SK-N-SH (cell line): ENCODE measurements at regions not wholly inside any gene's neighbourhood (a gene's known extent, or its start where the extent isn't known, plus 50 kb on each side); places are given as distances from the start of the nearest gene placed in this dataset.

Experiments
- CHD2 ChIP-seq: fragments of 150-350 bp; IDR thresholded peaks from 2 replicates; pipeline ENCODE4 v1.6.1; 2018; ENCODE audit warnings: low read length; ENCODE audit not compliant: partially characterized antibody
- CTCF ChIP-seq: fragments of 200-600 bp; sonication (generic); IDR thresholded peaks from 2 replicates; pipeline ENCODE4 v1.6.1; 2017; ENCODE audit warnings: antibody characterized with exemption, mild to moderate bottlenecking, moderate library complexity
- EP300 ChIP-seq, 2 experiments: IDR thresholded peaks; 2 replicates each; pipeline versions ENCODE4 v1.4.0 to v1.6.1; 2012; ENCODE audit warnings: borderline replicate concordance in 1 of 2, low read depth in 1 of 2, low read length in 1 of 2
- EZH2phosphoT487 ChIP-seq: fragments of 200-600 bp; sonication (generic); IDR thresholded peaks from 2 replicates; pipeline ENCODE4 v1.6.1; 2017; ENCODE audit warnings: low read depth, mixed run types, mild to moderate bottlenecking, antibody characterized with exemption, moderate library complexity, borderline replicate concordance
- MAX ChIP-seq: IDR thresholded peaks from 2 replicates; pipeline ENCODE4 v1.4.0; 2012; ENCODE audit warnings: low read depth
- NRF1 ChIP-seq: IDR thresholded peaks from 2 replicates; pipeline ENCODE4 v1.6.1; 2012; ENCODE audit warnings: low read depth, mild to moderate bottlenecking, low read length
- SIN3A ChIP-seq: IDR thresholded peaks from 2 replicates; pipeline ENCODE4 v1.6.1; 2012; ENCODE audit warnings: low read depth, mild to moderate bottlenecking, low read length, moderate library complexity, borderline replicate concordance
- USF2 ChIP-seq: fragments of 150-350 bp; IDR thresholded peaks from 2 replicates; pipeline ENCODE4 v1.6.1; 2017; ENCODE audit warnings: antibody characterized with exemption, low read length, low read depth, borderline replicate concordance

GRCh38 chr6:134766497-134766896 lies 183.4 kb downstream of the ALDH8A1 start:
- TF ChIP-seq EZH2phosphoT487 (no peak), NRF1 (no peak), CHD2 (no peak), CTCF (no peak), MAX (no peak), USF2 (no peak), EP300 (IDR thresholded peaks at IDR 0.05; ENCODE audit: borderline replicate concordance in 1 of 2, low read depth in 1 of 2, low read length in 1 of 2) (no peak), SIN3A (no peak)
